Neutrophil (primary cell): ENCODE measurements at regions not wholly inside any gene's neighbourhood (a gene's known extent, or its start where the extent isn't known, plus 50 kb on each side); places are given as distances from the start of the nearest gene placed in this dataset.

ENCODE experiments used
- H3K27ac ChIP-seq: fragments of 200-600 bp; sonication (generic); 2 replicates; pipeline ENCODE4 v1.5.1; 2016; ENCODE audit warnings: mild to moderate bottlenecking, moderate library complexity
- H3K27me3 ChIP-seq: fragments of 200-600 bp; sonication (generic); 2 replicates; pipeline ENCODE4 v1.6.0; 2016; ENCODE audit warnings: mild to moderate bottlenecking
- H3K36me3 ChIP-seq: fragments of 200-600 bp; sonication (generic); 2 replicates; pipeline ENCODE4 v1.5.1; 2017
- H3K4me1 ChIP-seq, 2 experiments: fragments of 200-600 bp in 1 of 2; sonication (generic) in 1 of 2; 1 replicate in 1 of 2; 2 replicates in 1 of 2; pipeline versions ENCODE4 v1.5.1 to v1.6.1; 2013 to 2016; ENCODE audit warnings: low read depth in 1 of 2, low read length in 1 of 2, mild to moderate bottlenecking in 1 of 2, moderate library complexity in 1 of 2; ENCODE audit not compliant: control insufficient read depth in 1 of 2, insufficient read depth in 1 of 2
- H3K4me3 ChIP-seq, 2 experiments: fragments of 200-600 bp in 1 of 2; sonication (generic) in 1 of 2; 1 replicate in 1 of 2; 2 replicates in 1 of 2; pipeline ENCODE4 v1.5.1; 2013 to 2016; ENCODE audit warnings: low read depth in 1 of 2, low read length in 1 of 2, mild to moderate bottlenecking in 1 of 2, moderate library complexity in 1 of 2
- H3K9me3 ChIP-seq: fragments of 200-600 bp; sonication (generic); 2 replicates; pipeline ENCODE4 v1.5.1; 2016
- CTCF ChIP-seq: fragments of 200-600 bp; sonication (generic); IDR thresholded peaks from 2 replicates; pipeline ENCODE4 v1.5.1; 2016; ENCODE audit warnings: antibody characterized with exemption

GRCh38 chr16:9437115-9437514 lies 345.7 kb downstream of the HAPSTR1 start:
- Histone ChIP-seq H3K27ac (no peak overlapping the region), H3K4me3 (no peak overlapping the region), H3K4me1 (no peaks in the 10 kb centered on the region), H3K36me3 (no peaks in the 10 kb centered on the region), H3K9me3 (no peaks in the 10 kb centered on the region), H3K27me3 (no peaks in the 10 kb centered on the region)
- no peak for TF ChIP-seq CTCF

GRCh38 chr16:9438991-9439390 lies 347.5 kb downstream of the HAPSTR1 start:
- H3K27me3 ChIP-seq, result no peaks in the 10 kb centered on the region
- H3K36me3 ChIP-seq, result no peaks in the 10 kb centered on the region
- no peak overlapping the region for H3K4me3 ChIP-seq
- no peaks in the 10 kb centered on the region for H3K9me3 ChIP-seq
- TF ChIP-seq CTCF, result no peak
- no peaks in the 10 kb centered on the region for H3K4me1 ChIP-seq
- no peak overlapping the region for H3K27ac ChIP-seq

- Histone ChIP-seq H3K27ac (no peak overlapping the region), H3K4me1 (no peaks in the 10 kb centered on the region), H3K27me3 (no peaks in the 10 kb centered on the region), H3K4me3 (no peak overlapping the region), H3K9me3 (no peaks in the 10 kb centered on the region), H3K36me3 (no peaks in the 10 kb centered on the region)
- TF ChIP-seq CTCF, result no peak
These were observed 349.6 kb downstream of the HAPSTR1 start for GRCh38 chr16:9441012-9441411.

GRCh38 chr16:9443864-9444263 lies 352.4 kb downstream of the HAPSTR1 start:
- Histone ChIP-seq H3K27ac (no peak overlapping the region), H3K36me3 (no peaks in the 10 kb centered on the region), H3K4me1 (no peaks in the 10 kb centered on the region), H3K27me3 (no peaks in the 10 kb centered on the region), H3K9me3 (no peaks in the 10 kb centered on the region), H3K4me3 (no peak overlapping the region)
- TF ChIP-seq CTCF, result no peak

GRCh38 chr16:9446471-9447194 lies 355.2 kb downstream of the HAPSTR1 start:
- H3K4me3 ChIP-seq, result no peak overlapping the region
- H3K27ac ChIP-seq, result no peak overlapping the region
- H3K4me1 ChIP-seq, result no peaks in the 10 kb centered on the region
- no peaks in the 10 kb centered on the region for H3K36me3 ChIP-seq
- TF ChIP-seq CTCF, result no peak
- H3K27me3 ChIP-seq, result no peaks in the 10 kb centered on the region
- H3K9me3 ChIP-seq, result no peaks in the 10 kb centered on the region
